ENCODE measurements at regions not wholly inside any gene's neighbourhood (a gene's known extent, or its start where the extent isn't known, plus 50 kb on each side); places are given as distances from the start of the nearest gene placed in this dataset.

GRCh38 chr3:7854266-7854665 is 647.4 kb upstream of the LMCD1 start:
- TF ChIP-seq CTCF (IDR thresholded peaks at IDR 0.05) (no peak), POLR2A (IDR thresholded peaks at IDR 0.05) (no peak)

Measured in heart left ventricle (tissue), 13 donors.